HCT116 (cell line): ENCODE measurements at regions not wholly inside any gene's neighbourhood (a gene's known extent, or its start where the extent isn't known, plus 50 kb on each side); places are given as distances from the start of the nearest gene placed in this dataset.

Experiments
- ATAC-seq: fragments of 200-7000 bp; cut with Tn5 transposase; 2 replicates; pipeline ENCODE4 v1.9.1; 2020; ENCODE audit warnings: mild to moderate bottlenecking, moderate library complexity
- BruUV-seq: library from RNA; stranded (reverse); fragments of 400-500 nt; replicated peaks from 2 replicates; lab custom pipeline; 2021; lab: Mats Ljungman, UMichigan
- CTCF ChIA-PET: fragments of 300-600 bp; sonication (Branson Sonifier 250); formaldehyde crosslinking; loops from one replicate; lab custom pipeline; 2021; ENCODE audit warnings: antibody characterized with exemption; lab: Charles Lee
- POLR2A ChIA-PET: fragments of 300-600, 350-600 bp; sonication (Branson Sonifier 250); formaldehyde crosslinking; loops from one replicate; lab custom pipeline; 2021; ENCODE audit warnings: antibody characterized with exemption; lab: Charles Lee
- RAD21 ChIA-PET, 2 experiments: fragments of 300-600 bp; sonication (Branson Sonifier 250); formaldehyde crosslinking; loops; one replicate each; lab custom pipeline; 2023; ENCODE audit warnings: low total read pairs in 2 of 2; ENCODE audit not compliant: uncharacterized antibody in 2 of 2, unreplicated experiment in 2 of 2, low non-redundant PET in 1 of 2; lab: Charles Lee
- DNase-seq: peaks from one replicate; pipeline ENCODE4 v3.0.0-alpha.2; 2010; ENCODE audit warnings: low read depth, low spot score
- H2AFZ ChIP-seq: fragments of 200-600 bp; shearing (Covaris generic), sonication (generic); 2 replicates; pipeline ENCODE4 v1.6.1; 2017; ENCODE audit warnings: low read depth, mixed run types, mixed read lengths, antibody characterized with exemption, low read length; ENCODE audit not compliant: poor library complexity, severe bottlenecking
- H3K27ac ChIP-seq: 2 replicates; pipeline ENCODE4 v1.5.1; 2012; ENCODE audit warnings: low read depth, low read length
- H3K27me3 ChIP-seq: fragments of 200-600 bp; sonication (generic); 2 replicates; pipeline ENCODE4 v1.6.1; 2016; ENCODE audit warnings: mixed run types, low read length, mixed read lengths; ENCODE audit not compliant: insufficient read depth
- H3K36me3 ChIP-seq, 2 experiments: fragments of 200-500 bp in 1 of 2; fragments of 200-600 bp in 1 of 2; sonication (Bioruptor generic) in 1 of 2; sonication (generic) in 1 of 2; 2 replicates each; pipeline versions ENCODE4 v1.5.1 to v1.6.1; 2014 to 2016; ENCODE audit warnings: low read length in 2 of 2, inconsistent platforms in 1 of 2, mixed read lengths in 1 of 2, mixed run types in 1 of 2; ENCODE audit not compliant: insufficient read depth in 2 of 2, control insufficient read depth in 1 of 2
- H3K4me1 ChIP-seq, 2 experiments: fragments of 200-600 bp in 1 of 2; sonication (generic) in 1 of 2; 2 replicates each; pipeline versions ENCODE4 v1.5.1 to v1.6.1; 2012 to 2017; ENCODE audit warnings: low read length in 2 of 2, inconsistent platforms in 1 of 2, mild to moderate bottlenecking in 1 of 2, mixed read lengths in 1 of 2, mixed run types in 1 of 2, moderate library complexity in 1 of 2; ENCODE audit not compliant: insufficient read depth in 2 of 2, control insufficient read depth in 1 of 2
- H3K4me2 ChIP-seq: fragments of 200-600 bp; sonication (generic); 2 replicates; pipeline ENCODE4 v1.6.1; 2017; ENCODE audit warnings: mixed run types, low read length, mixed read lengths
- H3K4me3 ChIP-seq, 2 experiments: fragments of 200-600 bp in 1 of 2; sonication (generic) in 1 of 2; replicated peaks in 1 of 2; 2 replicates each; pipeline ENCODE4 v1.5.1; 2011 to 2016; ENCODE audit warnings: low read length in 2 of 2, control low read depth in 1 of 2, low read depth in 1 of 2, mild to moderate bottlenecking in 1 of 2, mixed read lengths in 1 of 2, mixed run types in 1 of 2
- H3K79me2 ChIP-seq: fragments of 200-600 bp; sonication (generic); 2 replicates; pipeline ENCODE4 v1.6.1; 2017; ENCODE audit warnings: mild to moderate bottlenecking, mixed run types, low read length, moderate library complexity, mixed read lengths; ENCODE audit not compliant: insufficient read depth
- H3K9ac ChIP-seq: fragments of 200-600 bp; sonication (generic); 2 replicates; pipeline ENCODE4 v1.6.1; 2016; ENCODE audit warnings: low read length, mixed read lengths
- H3K9me2 ChIP-seq: fragments of 200-600 bp; sonication (generic), shearing (Covaris generic); 2 replicates; pipeline ENCODE4 v1.6.1; 2017; ENCODE audit warnings: mixed run types, mild to moderate bottlenecking, moderate library complexity; ENCODE audit not compliant: insufficient read depth
- H3K9me3 ChIP-seq, 2 experiments: fragments of 200-500 bp in 1 of 2; fragments of 200-600 bp in 1 of 2; sonication (Bioruptor generic) in 1 of 2; sonication (generic) in 1 of 2; 2 replicates each; pipeline ENCODE4 v1.6.1; 2014 to 2017; ENCODE audit warnings: low read length in 2 of 2, mixed read lengths in 2 of 2, inconsistent platforms in 1 of 2, low read depth in 1 of 2, mild to moderate bottlenecking in 1 of 2, mixed run types in 1 of 2, moderate library complexity in 1 of 2; ENCODE audit not compliant: control insufficient read depth in 1 of 2, insufficient read depth in 1 of 2
- H4K20me1 ChIP-seq: fragments of 200-600 bp; sonication (generic), shearing (Covaris generic); 2 replicates; pipeline ENCODE4 v1.6.1; 2017; ENCODE audit warnings: mixed run types, mild to moderate bottlenecking, moderate library complexity; ENCODE audit not compliant: insufficient read depth
- CBX3 ChIP-seq: IDR thresholded peaks from 2 replicates; pipeline ENCODE4 v1.6.1; 2012; ENCODE audit warnings: low read depth
- CEBPB ChIP-seq: IDR thresholded peaks from 2 replicates; pipeline ENCODE4 v1.6.1; 2012; ENCODE audit warnings: low read depth
- EGR1 ChIP-seq: IDR thresholded peaks from 2 replicates; pipeline ENCODE4 v1.6.1; 2012; ENCODE audit warnings: low read depth
- EZH2phosphoT487 ChIP-seq: fragments of 200-600 bp; IDR thresholded peaks from 2 replicates; pipeline ENCODE4 v1.6.1; 2018; ENCODE audit warnings: antibody characterized with exemption, borderline replicate concordance
- FOSL1 ChIP-seq: IDR thresholded peaks from 2 replicates; pipeline ENCODE4 v1.6.1; 2012; ENCODE audit warnings: low read depth
- POLR2A ChIP-seq: IDR thresholded peaks from 2 replicates; pipeline ENCODE4 v1.7.0; 2011; ENCODE audit warnings: borderline replicate concordance; ENCODE audit not compliant: insufficient read depth, insufficient read length; ENCODE audit errors: extremely low read depth
- REST ChIP-seq: IDR thresholded peaks from 2 replicates; pipeline ENCODE4 v1.6.1; 2012; ENCODE audit warnings: low read depth
- SIN3A ChIP-seq: IDR thresholded peaks from 2 replicates; pipeline ENCODE4 v1.6.1; 2012; ENCODE audit warnings: low read depth
- SRF ChIP-seq: IDR thresholded peaks from 2 replicates; pipeline ENCODE4 v1.6.1; 2012; ENCODE audit warnings: low read depth
- intact Hi-C: fragments of 100-400 bp; cut with micrococcal nuclease; formaldehyde crosslinking; loops from 2 replicates; pipeline ENCODE4 v1.10.0; 2022

GRCh38 chr2:121865914-121866313 is 110.5 kb downstream of the TSN start:
- Histone ChIP-seq H3K9me3 (no peaks in the 10 kb centered on the region), H3K9me2 (no peaks in the 10 kb centered on the region), H4K20me1 (no peaks in the 10 kb centered on the region), H3K4me2 (no peak overlapping the region), H3K27me3 (peaks cover 48% of the 10 kb centered on the region), H3K4me1 (no peaks in the 10 kb centered on the region), H3K27ac (no peak overlapping the region), H2AFZ (no peak overlapping the region), H3K9ac (no peak overlapping the region), H3K79me2 (no peaks in the 10 kb centered on the region), H3K4me3 (no peak overlapping the region), H3K36me3 (no peaks in the 10 kb centered on the region)
- DNase-seq, result no peak
- TF ChIP-seq POLR2A (no peak), EGR1 (no peak), CBX3 (no peak), REST (no peak), CEBPB (no peak), SRF (no peak), FOSL1 (no peak)
- BruUV-seq, result no TSS peak
- no peak for ATAC-seq
- ChIA-PET POLR2A (no interaction called here), RAD21 (interaction anchor here in 1 of 2 experiments (0.7 kb wide), 1 partner anchor 20 kb away, joined by 3 read pairs; no protein-coding TSS in a partner anchor), CTCF (no interaction called here)
- intact Hi-C loops, result no loop called here

GRCh38 chr2:121866789-121867188 is 111.3 kb downstream of the TSN start:
- intact Hi-C loops, result no loop called here
- no peak overlapping the region for H2AFZ ChIP-seq
- no peaks in the 10 kb centered on the region for H4K20me1 ChIP-seq
- no peak overlapping the region for H3K4me3 ChIP-seq
- ChIA-PET RAD21 (no interaction called here), CTCF (no interaction called here), POLR2A (no interaction called here)
- peaks cover 48% of the 10 kb centered on the region for H3K27me3 ChIP-seq
- DNase-seq, result no peak
- H3K9ac ChIP-seq, result no peak overlapping the region
- no peaks in the 10 kb centered on the region for H3K4me1 ChIP-seq
- no peaks in the 10 kb centered on the region for H3K9me2 ChIP-seq
- no peak overlapping the region for H3K27ac ChIP-seq
- H3K79me2 ChIP-seq, result no peaks in the 10 kb centered on the region
- H3K9me3 ChIP-seq, result no peaks in the 10 kb centered on the region
- H3K4me2 ChIP-seq, result no peak overlapping the region
- BruUV-seq, result no TSS peak
- ATAC-seq, result no peak
- no peaks in the 10 kb centered on the region for H3K36me3 ChIP-seq
- TF ChIP-seq SIN3A (no peak), CBX3 (no peak), CEBPB (no peak), EZH2phosphoT487 (no peak), REST (no peak), EGR1 (no peak)
- TF ChIP-seq, all 23 proteins: peak for 0
